SJCRH30 (cell line): ENCODE measurements at regions not wholly inside any gene's neighbourhood (a gene's known extent, or its start where the extent isn't known, plus 50 kb on each side); places are given as distances from the start of the nearest gene placed in this dataset.
"Not testable (repeated sequence)": the region's sequence is repeated elsewhere in the genome, so short reads cannot be mapped to it uniquely, and the experiment has no call there.

Source experiments
- DNase-seq, 2 experiments: peaks; one replicate each; pipeline ENCODE4 v3.0.0-alpha.2; 2015 to 2020
- H3K27ac ChIP-seq: fragments of 250-450 bp; sonication (Bioruptor Pico); 2 replicates; pipeline ENCODE4 v1.5.1; 2020; ENCODE audit warnings: mild to moderate bottlenecking, moderate library complexity
- H3K27me3 ChIP-seq: fragments of 250-450 bp; sonication (Bioruptor Pico); 2 replicates; pipeline ENCODE4 v1.5.1; 2020; ENCODE audit warnings: mild to moderate bottlenecking, moderate library complexity
- H3K36me3 ChIP-seq: fragments of 250-450 bp; sonication (Bioruptor Pico); 2 replicates; pipeline ENCODE4 v1.5.1; 2020; ENCODE audit warnings: mild to moderate bottlenecking, moderate library complexity
- H3K4me1 ChIP-seq: fragments of 250-450 bp; sonication (Bioruptor Pico); 2 replicates; pipeline ENCODE4 v1.5.1; 2020; ENCODE audit warnings: mild to moderate bottlenecking, moderate library complexity
- H3K4me3 ChIP-seq: fragments of 250-450 bp; sonication (Bioruptor Pico); 2 replicates; pipeline ENCODE4 v1.5.1; 2020; ENCODE audit warnings: mild to moderate bottlenecking, moderate library complexity
- H3K9me3 ChIP-seq: fragments of 250-450 bp; sonication (Bioruptor Pico); replicated peaks from 2 replicates; pipeline ENCODE4 v1.5.1; 2020; ENCODE audit warnings: mild to moderate bottlenecking, moderate library complexity

- no peak overlapping the region for H3K4me3 ChIP-seq
- H3K4me1 ChIP-seq: no peaks in the 10 kb centered on the region
- H3K27ac ChIP-seq: no peak overlapping the region
- H3K27me3 ChIP-seq: 0 out of 2 replicates have a peak, but pooled peaks cover 5% of the 10 kb centered on the region
- H3K9me3 ChIP-seq: no peaks in the 10 kb centered on the region
- DNase-seq: no peak
- no peaks in the 10 kb centered on the region for H3K36me3 ChIP-seq
Measured at GRCh38 chr14:27725482-27725881, 1041.1 kb upstream of the FOXG1 start.

GRCh38 chr14:27727251-27727770 lies 1039.3 kb upstream of the FOXG1 start:
- Histone ChIP-seq H3K27ac (no peak overlapping the region), H3K27me3 (0 out of 2 replicates have a peak, but pooled peaks cover 5% of the 10 kb centered on the region), H3K9me3 (no peaks in the 10 kb centered on the region), H3K4me3 (no peak overlapping the region), H3K36me3 (no peaks in the 10 kb centered on the region), H3K4me1 (no peaks in the 10 kb centered on the region)
- no peak for DNase-seq

- Histone ChIP-seq H3K36me3 (no peaks in the 10 kb centered on the region), H3K27me3 (no peaks in the 10 kb centered on the region), H3K9me3 (no peaks in the 10 kb centered on the region), H3K4me1 (no peaks in the 10 kb centered on the region), H3K27ac (no peak overlapping the region), H3K4me3 (no peak overlapping the region)
- no peak for DNase-seq
Measured at GRCh38 chr14:27730204-27730603, 1036.4 kb upstream of the FOXG1 start.

- Histone ChIP-seq H3K27ac (no peak overlapping the region), H3K4me3 (no peak overlapping the region), H3K36me3 (no peaks in the 10 kb centered on the region), H3K9me3 (no peaks in the 10 kb centered on the region), H3K4me1 (no peaks in the 10 kb centered on the region), H3K27me3 (no peaks in the 10 kb centered on the region)
- no peak for DNase-seq
Measured at GRCh38 chr14:27739657-27740156, 1026.9 kb upstream of the FOXG1 start.

GRCh38 chr14:27750114-27750513 lies 1016.5 kb upstream of the FOXG1 start:
- Histone ChIP-seq H3K36me3 (no peaks in the 10 kb centered on the region), H3K9me3 (no peaks in the 10 kb centered on the region), H3K27ac (no peak overlapping the region), H3K27me3 (no peaks in the 10 kb centered on the region), H3K4me3 (no peak overlapping the region), H3K4me1 (no peaks in the 10 kb centered on the region)
- no peak for DNase-seq

GRCh38 chr14:27757642-27758041 lies 1008.9 kb upstream of the FOXG1 start:
- H3K9me3 ChIP-seq, H3K4me1 ChIP-seq, H3K36me3 ChIP-seq, H3K4me3 ChIP-seq, DNase-seq, H3K27me3 ChIP-seq, H3K27ac ChIP-seq: not testable (repeated sequence)

GRCh38 chr14:27760367-27760766 lies 1006.2 kb upstream of the FOXG1 start:
- H3K27me3 ChIP-seq, H3K9me3 ChIP-seq, H3K27ac ChIP-seq, H3K36me3 ChIP-seq, DNase-seq, H3K4me1 ChIP-seq, H3K4me3 ChIP-seq: not testable (repeated sequence)

GRCh38 chr14:27799066-27800028 lies 967.2 kb upstream of the FOXG1 start:
- not testable (repeated sequence) for H3K4me1 ChIP-seq, DNase-seq, H3K9me3 ChIP-seq, H3K27me3 ChIP-seq, H3K27ac ChIP-seq, H3K36me3 ChIP-seq, H3K4me3 ChIP-seq

GRCh38 chr14:27817746-27818430 lies 948.7 kb upstream of the FOXG1 start:
- not testable (repeated sequence) for H3K9me3 ChIP-seq, H3K36me3 ChIP-seq, H3K4me1 ChIP-seq, DNase-seq, H3K27me3 ChIP-seq, H3K27ac ChIP-seq, H3K4me3 ChIP-seq

GRCh38 chr14:27826149-27826548 lies 940.4 kb upstream of the FOXG1 start:
- H3K27ac ChIP-seq, DNase-seq, H3K9me3 ChIP-seq, H3K4me1 ChIP-seq, H3K4me3 ChIP-seq, H3K27me3 ChIP-seq, H3K36me3 ChIP-seq: not testable (repeated sequence)

GRCh38 chr14:27831978-27832377 lies 934.6 kb upstream of the FOXG1 start:
- not testable (repeated sequence) for H3K4me3 ChIP-seq, H3K9me3 ChIP-seq, H3K27me3 ChIP-seq, H3K4me1 ChIP-seq, DNase-seq, H3K36me3 ChIP-seq, H3K27ac ChIP-seq

GRCh38 chr14:27833001-27833400 lies 933.6 kb upstream of the FOXG1 start:
- H3K4me1 ChIP-seq, H3K27me3 ChIP-seq, H3K9me3 ChIP-seq, H3K4me3 ChIP-seq, H3K36me3 ChIP-seq, H3K27ac ChIP-seq, DNase-seq: not testable (repeated sequence)

GRCh38 chr14:27836386-27836785 lies 930.2 kb upstream of the FOXG1 start:
- no peaks in the 10 kb centered on the region for H3K27me3 ChIP-seq
- no peak overlapping the region for H3K27ac ChIP-seq
- H3K4me3 ChIP-seq: no peak overlapping the region
- no peaks in the 10 kb centered on the region for H3K9me3 ChIP-seq
- no peak for DNase-seq
- H3K36me3 ChIP-seq: no peaks in the 10 kb centered on the region
- H3K4me1 ChIP-seq: no peaks in the 10 kb centered on the region

- Histone ChIP-seq H3K4me3 (no peak overlapping the region), H3K27me3 (no peaks in the 10 kb centered on the region), H3K9me3 (no peaks in the 10 kb centered on the region), H3K36me3 (no peaks in the 10 kb centered on the region), H3K27ac (no peak overlapping the region), H3K4me1 (no peaks in the 10 kb centered on the region)
- DNase-seq: no peak
Measured at GRCh38 chr14:27845241-27845850, 921.2 kb upstream of the FOXG1 start.

- no peak for DNase-seq
- H3K4me3 ChIP-seq: no peak overlapping the region
- H3K36me3 ChIP-seq: no peaks in the 10 kb centered on the region
- no peaks in the 10 kb centered on the region for H3K4me1 ChIP-seq
- H3K9me3 ChIP-seq: no peaks in the 10 kb centered on the region
- no peak overlapping the region for H3K27ac ChIP-seq
- no peaks in the 10 kb centered on the region for H3K27me3 ChIP-seq
Measured at GRCh38 chr14:27845902-27846301, 920.7 kb upstream of the FOXG1 start.
